HL-60 (cell line): ENCODE measurements at regions not wholly inside any gene's neighbourhood (a gene's known extent, or its start where the extent isn't known, plus 50 kb on each side); places are given as distances from the start of the nearest gene placed in this dataset.

Source experiments
- DNase-seq, 2 experiments: peaks; one replicate each; pipeline ENCODE4 v3.0.0-alpha.2; 2010 to 2020; ENCODE audit warnings: low read depth in 1 of 2, low spot score in 1 of 2
- H3K27ac ChIP-seq: fragments of 250-450 bp; sonication (Bioruptor Pico); replicated peaks from 2 replicates; pipeline ENCODE4 v1.5.1; 2020; ENCODE audit warnings: mild to moderate bottlenecking, moderate library complexity
- H3K27me3 ChIP-seq: fragments of 250-450 bp; sonication (Bioruptor Pico); 2 replicates; pipeline ENCODE4 v1.5.1; 2021; ENCODE audit warnings: mild to moderate bottlenecking, moderate library complexity; ENCODE audit not compliant: insufficient read depth, poor library complexity, severe bottlenecking
- H3K4me3 ChIP-seq: replicated peaks from 2 replicates; pipeline ENCODE4 v1.5.1; 2011; ENCODE audit warnings: mild to moderate bottlenecking, control low read depth, low read length; ENCODE audit not compliant: insufficient read depth
- GABPA ChIP-seq: IDR thresholded peaks from 2 replicates; pipeline ENCODE4 v1.6.1; 2012; ENCODE audit warnings: low read depth
- POLR2AphosphoS5 ChIP-seq: IDR thresholded peaks from 2 replicates; pipeline ENCODE4 v1.6.1; 2012; ENCODE audit warnings: low read depth
- REST ChIP-seq: IDR thresholded peaks from 2 replicates; pipeline ENCODE4 v1.6.1; 2012; ENCODE audit warnings: low read depth; ENCODE audit not compliant: insufficient replicate concordance
- SPI1 ChIP-seq: IDR thresholded peaks from 2 replicates; pipeline ENCODE4 v1.6.1; 2012; ENCODE audit warnings: low read depth, mild to moderate bottlenecking, borderline replicate concordance
- TF ChIP-seq, protein P1 (sequence below): IDR thresholded peaks from one replicate; pipeline ENCODE4 v1.5.1; 2011; ENCODE audit warnings: low read length, control low read depth, inconsistent platforms; ENCODE audit not compliant: insufficient read depth

DNA sequence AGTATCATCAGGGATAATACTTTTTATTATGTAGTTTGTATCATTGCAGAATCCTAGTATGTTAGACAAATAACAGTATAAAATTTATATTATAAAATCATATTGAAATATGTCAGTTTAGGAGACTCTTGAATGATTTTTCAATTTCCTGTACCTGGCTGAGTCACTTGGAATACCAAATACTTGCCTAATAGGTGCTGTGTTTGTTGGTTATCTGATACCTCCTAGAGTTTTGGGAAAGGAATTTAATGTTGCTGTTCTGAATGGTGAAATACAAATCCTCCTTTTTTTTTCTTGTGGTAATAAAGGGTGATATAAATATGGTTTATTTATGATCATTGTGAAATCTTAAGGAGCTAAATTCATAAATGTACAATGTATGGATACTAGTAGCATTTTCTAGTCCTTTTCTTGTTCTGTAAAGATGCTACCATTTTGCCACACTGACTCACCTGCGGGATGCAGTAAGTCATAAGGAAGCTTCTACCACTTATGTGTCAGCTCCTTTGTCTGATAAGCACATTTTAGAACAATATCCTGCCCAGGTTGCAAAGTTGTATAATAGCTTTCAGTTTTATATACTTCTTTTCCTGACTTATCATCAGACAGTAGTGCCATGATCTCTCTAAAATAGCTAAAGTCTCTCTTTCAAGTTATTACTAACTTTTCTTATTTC is 465.5 kb downstream of the XIRP2 start:
- DNase-seq, result no peak
- TF ChIP-seq, protein P1, sequence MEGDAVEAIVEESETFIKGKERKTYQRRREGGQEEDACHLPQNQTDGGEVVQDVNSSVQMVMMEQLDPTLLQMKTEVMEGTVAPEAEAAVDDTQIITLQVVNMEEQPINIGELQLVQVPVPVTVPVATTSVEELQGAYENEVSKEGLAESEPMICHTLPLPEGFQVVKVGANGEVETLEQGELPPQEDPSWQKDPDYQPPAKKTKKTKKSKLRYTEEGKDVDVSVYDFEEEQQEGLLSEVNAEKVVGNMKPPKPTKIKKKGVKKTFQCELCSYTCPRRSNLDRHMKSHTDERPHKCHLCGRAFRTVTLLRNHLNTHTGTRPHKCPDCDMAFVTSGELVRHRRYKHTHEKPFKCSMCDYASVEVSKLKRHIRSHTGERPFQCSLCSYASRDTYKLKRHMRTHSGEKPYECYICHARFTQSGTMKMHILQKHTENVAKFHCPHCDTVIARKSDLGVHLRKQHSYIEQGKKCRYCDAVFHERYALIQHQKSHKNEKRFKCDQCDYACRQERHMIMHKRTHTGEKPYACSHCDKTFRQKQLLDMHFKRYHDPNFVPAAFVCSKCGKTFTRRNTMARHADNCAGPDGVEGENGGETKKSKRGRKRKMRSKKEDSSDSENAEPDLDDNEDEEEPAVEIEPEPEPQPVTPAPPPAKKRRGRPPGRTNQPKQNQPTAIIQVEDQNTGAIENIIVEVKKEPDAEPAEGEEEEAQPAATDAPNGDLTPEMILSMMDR, result no peak
- TF ChIP-seq GABPA (no peak), SPI1 (no peak), POLR2AphosphoS5 (no peak), REST (no peak)
- Histone ChIP-seq H3K27me3 (no peaks in the 10 kb centered on the region), H3K4me3 (no peak overlapping the region), H3K27ac (no peak overlapping the region)

GRCh38 chr2:167345559-167345958 is 457.3 kb downstream of the XIRP2 start:
- no peak for DNase-seq
- Histone ChIP-seq H3K27me3 (no peaks in the 10 kb centered on the region), H3K4me3 (no peak overlapping the region), H3K27ac (no peak overlapping the region)
- TF ChIP-seq POLR2AphosphoS5, result no peak
- no peak for TF ChIP-seq GABPA

DNA sequence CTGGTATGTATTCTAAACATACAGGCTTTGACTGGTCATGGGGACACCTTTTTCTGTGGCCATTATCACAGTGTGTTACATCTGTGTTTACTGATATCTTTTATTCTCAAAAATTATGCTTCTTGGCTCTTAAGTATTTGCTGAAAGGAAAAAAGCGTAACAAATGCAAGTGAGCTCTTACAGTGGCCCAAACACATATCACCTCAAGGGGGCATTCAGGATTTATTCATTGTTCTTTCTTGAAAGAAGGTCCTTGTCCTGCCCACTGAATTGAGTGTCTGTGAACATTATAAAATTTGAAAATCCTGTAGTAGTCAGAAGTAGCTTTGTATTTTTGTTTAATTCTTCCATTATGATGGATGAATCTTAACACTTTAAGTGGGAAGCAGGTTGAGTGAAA is 454.5 kb downstream of the XIRP2 start:
- Histone ChIP-seq H3K4me3 (no peak overlapping the region), H3K27ac (no peak overlapping the region), H3K27me3 (no peaks in the 10 kb centered on the region)
- TF ChIP-seq REST (no peak), POLR2AphosphoS5 (no peak), SPI1 (no peak), GABPA (no peak)
- TF ChIP-seq, protein P1, result no peak
- DNase-seq, result no peak

DNA sequence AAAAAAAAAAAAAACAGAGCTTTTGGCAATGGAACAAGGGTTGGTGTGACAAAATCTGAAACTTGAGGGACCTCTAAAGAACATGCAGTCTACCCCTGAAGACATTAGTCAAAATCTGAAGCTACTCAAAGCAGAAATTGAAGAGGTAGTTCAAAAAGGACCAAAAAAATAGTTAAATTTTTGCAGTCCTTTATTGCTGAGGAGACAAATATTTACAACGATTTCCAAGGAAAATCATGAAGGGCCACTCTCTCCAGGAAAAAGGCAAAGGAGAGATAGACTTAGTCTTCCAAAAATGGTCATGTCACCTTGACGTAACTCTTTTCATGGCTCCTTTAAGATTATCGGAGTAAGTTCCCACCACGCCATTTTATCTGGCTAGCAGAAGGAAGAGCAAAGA is 452.0 kb downstream of the XIRP2 start:
- no peak for TF ChIP-seq POLR2AphosphoS5
- no peak for TF ChIP-seq SPI1
- TF ChIP-seq REST, result no peak
- TF ChIP-seq, protein P1, result no peak
- TF ChIP-seq GABPA, result no peak
- Histone ChIP-seq H3K4me3 (no peak overlapping the region), H3K27me3 (no peaks in the 10 kb centered on the region), H3K27ac (no peak overlapping the region)
- DNase-seq, result no peak
